Ishikawa (cell line): ENCODE measurements at regions not wholly inside any gene's neighbourhood (a gene's known extent, or its start where the extent isn't known, plus 50 kb on each side); places are given as distances from the start of the nearest gene placed in this dataset.

Source experiments
- CEBPB ChIP-seq: IDR thresholded peaks from 2 replicates; pipeline ENCODE4 v1.6.1; 2012
- CREB1 ChIP-seq: IDR thresholded peaks from 2 replicates; pipeline ENCODE4 v1.6.1; 2012; ENCODE audit warnings: low read depth
- EGR1 ChIP-seq: IDR thresholded peaks from 2 replicates; pipeline ENCODE4 v1.6.1; 2012
- EP300 ChIP-seq: IDR thresholded peaks from 2 replicates; pipeline ENCODE4 v1.6.1; 2012; ENCODE audit warnings: borderline replicate concordance
- FOXM1 ChIP-seq: IDR thresholded peaks from 2 replicates; pipeline ENCODE4 v1.6.1; 2012; ENCODE audit warnings: low read depth, borderline replicate concordance
- NFIC ChIP-seq: IDR thresholded peaks from 2 replicates; pipeline ENCODE4 v1.6.1; 2012
- RAD21 ChIP-seq: IDR thresholded peaks from 2 replicates; pipeline ENCODE4 v1.6.1; 2012; ENCODE audit warnings: low read depth
- TAF1 ChIP-seq: IDR thresholded peaks from 2 replicates; pipeline ENCODE4 v1.6.1; 2012; ENCODE audit warnings: low read depth, mild to moderate bottlenecking
- TCF12 ChIP-seq: IDR thresholded peaks from 2 replicates; pipeline ENCODE4 v1.6.1; 2012; ENCODE audit warnings: low read depth
- TEAD4 ChIP-seq: IDR thresholded peaks from 2 replicates; pipeline ENCODE4 v1.6.1; 2012
- YY1 ChIP-seq: IDR thresholded peaks from 2 replicates; pipeline ENCODE4 v1.6.1; 2012; ENCODE audit warnings: low read depth
- ZBTB7A ChIP-seq: IDR thresholded peaks from 2 replicates; pipeline ENCODE4 v1.6.1; 2012; ENCODE audit warnings: low read depth
- TF ChIP-seq, protein P1 (sequence below): IDR thresholded peaks from 2 replicates; pipeline ENCODE4 v1.6.1; 2012; ENCODE audit warnings: low read depth, mild to moderate bottlenecking
- TF ChIP-seq, protein P2 (sequence below): IDR thresholded peaks from 2 replicates; pipeline ENCODE4 v1.6.1; 2012

DNA sequence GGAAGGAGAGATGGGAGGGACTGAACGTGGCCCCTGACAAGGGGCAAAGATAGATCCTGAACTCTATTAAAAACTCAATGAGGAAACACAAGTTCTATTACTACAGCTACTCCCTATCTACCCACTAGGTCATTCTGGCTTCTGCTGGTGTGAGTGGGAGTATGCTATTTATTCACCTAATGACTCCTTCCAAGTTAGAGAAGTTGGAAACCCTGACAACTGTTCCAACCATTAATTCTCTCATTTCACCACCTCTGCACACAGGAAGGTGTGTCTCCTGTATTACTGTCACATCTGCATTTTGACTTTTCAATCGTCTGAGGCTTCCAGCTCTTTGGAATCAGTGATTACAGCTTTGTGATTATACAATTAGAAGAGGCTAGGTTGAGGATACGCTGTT is 169.4 kb upstream of the ADO start:
- TF ChIP-seq EP300 (no peak), TCF12 (no peak), YY1 (no peak), TAF1 (no peak), NFIC (no peak), RAD21 (no peak), FOXM1 (no peak), TEAD4 (no peak), ZBTB7A (no peak), CEBPB (no peak), CREB1 (no peak), EGR1 (no peak)
- TF ChIP-seq, protein P1, sequence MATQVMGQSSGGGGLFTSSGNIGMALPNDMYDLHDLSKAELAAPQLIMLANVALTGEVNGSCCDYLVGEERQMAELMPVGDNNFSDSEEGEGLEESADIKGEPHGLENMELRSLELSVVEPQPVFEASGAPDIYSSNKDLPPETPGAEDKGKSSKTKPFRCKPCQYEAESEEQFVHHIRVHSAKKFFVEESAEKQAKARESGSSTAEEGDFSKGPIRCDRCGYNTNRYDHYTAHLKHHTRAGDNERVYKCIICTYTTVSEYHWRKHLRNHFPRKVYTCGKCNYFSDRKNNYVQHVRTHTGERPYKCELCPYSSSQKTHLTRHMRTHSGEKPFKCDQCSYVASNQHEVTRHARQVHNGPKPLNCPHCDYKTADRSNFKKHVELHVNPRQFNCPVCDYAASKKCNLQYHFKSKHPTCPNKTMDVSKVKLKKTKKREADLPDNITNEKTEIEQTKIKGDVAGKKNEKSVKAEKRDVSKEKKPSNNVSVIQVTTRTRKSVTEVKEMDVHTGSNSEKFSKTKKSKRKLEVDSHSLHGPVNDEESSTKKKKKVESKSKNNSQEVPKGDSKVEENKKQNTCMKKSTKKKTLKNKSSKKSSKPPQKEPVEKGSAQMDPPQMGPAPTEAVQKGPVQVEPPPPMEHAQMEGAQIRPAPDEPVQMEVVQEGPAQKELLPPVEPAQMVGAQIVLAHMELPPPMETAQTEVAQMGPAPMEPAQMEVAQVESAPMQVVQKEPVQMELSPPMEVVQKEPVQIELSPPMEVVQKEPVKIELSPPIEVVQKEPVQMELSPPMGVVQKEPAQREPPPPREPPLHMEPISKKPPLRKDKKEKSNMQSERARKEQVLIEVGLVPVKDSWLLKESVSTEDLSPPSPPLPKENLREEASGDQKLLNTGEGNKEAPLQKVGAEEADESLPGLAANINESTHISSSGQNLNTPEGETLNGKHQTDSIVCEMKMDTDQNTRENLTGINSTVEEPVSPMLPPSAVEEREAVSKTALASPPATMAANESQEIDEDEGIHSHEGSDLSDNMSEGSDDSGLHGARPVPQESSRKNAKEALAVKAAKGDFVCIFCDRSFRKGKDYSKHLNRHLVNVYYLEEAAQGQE, result no peak
- TF ChIP-seq, protein P2, sequence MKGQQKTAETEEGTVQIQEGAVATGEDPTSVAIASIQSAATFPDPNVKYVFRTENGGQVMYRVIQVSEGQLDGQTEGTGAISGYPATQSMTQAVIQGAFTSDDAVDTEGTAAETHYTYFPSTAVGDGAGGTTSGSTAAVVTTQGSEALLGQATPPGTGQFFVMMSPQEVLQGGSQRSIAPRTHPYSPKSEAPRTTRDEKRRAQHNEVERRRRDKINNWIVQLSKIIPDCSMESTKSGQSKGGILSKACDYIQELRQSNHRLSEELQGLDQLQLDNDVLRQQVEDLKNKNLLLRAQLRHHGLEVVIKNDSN, result no peak
